AG10803 (cell line): ENCODE measurements at regions not wholly inside any gene's neighbourhood (a gene's known extent, or its start where the extent isn't known, plus 50 kb on each side); places are given as distances from the start of the nearest gene placed in this dataset.

Source experiments
- DNase-seq: peaks from one replicate; pipeline ENCODE4 v3.0.0; 2010; ENCODE audit warnings: low read depth
- H3K4me3 ChIP-seq: 2 replicates; pipeline ENCODE4 v1.5.1; 2011; ENCODE audit warnings: mild to moderate bottlenecking, low read length, control low read depth
- TF ChIP-seq, protein P1 (sequence below): conservative IDR thresholded peaks from 2 replicates; pipeline ENCODE4 v1.5.1; 2011; ENCODE audit warnings: mild to moderate bottlenecking, low read length, control low read depth, inconsistent platforms

DNA sequence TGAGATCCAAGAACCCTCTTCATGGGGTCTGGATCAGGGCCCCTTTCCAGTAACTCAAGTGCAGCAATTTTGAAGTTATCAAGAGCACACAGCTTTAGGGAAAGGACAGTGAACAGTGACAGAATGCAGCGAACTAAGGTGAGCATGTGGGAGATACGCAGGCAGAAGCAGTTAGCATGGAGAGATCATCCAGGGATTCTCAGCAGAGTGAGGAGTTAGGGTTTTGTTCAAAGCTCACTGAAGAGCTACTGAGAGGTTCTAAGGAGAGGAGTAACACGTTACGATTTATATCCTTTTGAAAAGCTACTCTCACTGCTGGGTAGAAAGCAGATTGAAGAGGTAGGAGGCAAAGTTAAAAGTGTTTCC, 83.6 kb upstream of the MPP7 start:
- no peak for DNase-seq
- TF ChIP-seq, protein P1, sequence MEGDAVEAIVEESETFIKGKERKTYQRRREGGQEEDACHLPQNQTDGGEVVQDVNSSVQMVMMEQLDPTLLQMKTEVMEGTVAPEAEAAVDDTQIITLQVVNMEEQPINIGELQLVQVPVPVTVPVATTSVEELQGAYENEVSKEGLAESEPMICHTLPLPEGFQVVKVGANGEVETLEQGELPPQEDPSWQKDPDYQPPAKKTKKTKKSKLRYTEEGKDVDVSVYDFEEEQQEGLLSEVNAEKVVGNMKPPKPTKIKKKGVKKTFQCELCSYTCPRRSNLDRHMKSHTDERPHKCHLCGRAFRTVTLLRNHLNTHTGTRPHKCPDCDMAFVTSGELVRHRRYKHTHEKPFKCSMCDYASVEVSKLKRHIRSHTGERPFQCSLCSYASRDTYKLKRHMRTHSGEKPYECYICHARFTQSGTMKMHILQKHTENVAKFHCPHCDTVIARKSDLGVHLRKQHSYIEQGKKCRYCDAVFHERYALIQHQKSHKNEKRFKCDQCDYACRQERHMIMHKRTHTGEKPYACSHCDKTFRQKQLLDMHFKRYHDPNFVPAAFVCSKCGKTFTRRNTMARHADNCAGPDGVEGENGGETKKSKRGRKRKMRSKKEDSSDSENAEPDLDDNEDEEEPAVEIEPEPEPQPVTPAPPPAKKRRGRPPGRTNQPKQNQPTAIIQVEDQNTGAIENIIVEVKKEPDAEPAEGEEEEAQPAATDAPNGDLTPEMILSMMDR: no peak
- no peak overlapping the region for H3K4me3 ChIP-seq

DNA sequence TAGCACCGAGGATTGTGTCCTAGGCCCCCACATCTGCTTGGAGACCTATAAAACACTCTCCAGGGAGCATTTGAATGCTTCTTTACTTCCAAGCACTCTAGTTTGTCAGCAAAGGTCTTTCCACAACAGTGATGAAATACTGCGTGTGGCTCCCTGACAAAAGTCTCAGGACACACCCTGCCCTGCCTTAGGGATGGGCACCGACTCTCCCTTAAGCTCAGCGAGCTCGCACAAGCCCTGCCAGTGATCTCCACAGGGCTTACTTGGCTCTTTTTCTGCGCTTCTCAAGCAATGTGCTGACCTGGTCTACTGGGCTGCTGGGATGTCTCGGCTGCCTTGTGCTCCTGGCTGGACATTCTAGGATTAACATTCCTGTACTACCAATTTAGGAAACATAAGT, 84.3 kb upstream of the MPP7 start:
- no peak overlapping the region for H3K4me3 ChIP-seq
- DNase-seq: no peak
- TF ChIP-seq, protein P1: no peak

DNA sequence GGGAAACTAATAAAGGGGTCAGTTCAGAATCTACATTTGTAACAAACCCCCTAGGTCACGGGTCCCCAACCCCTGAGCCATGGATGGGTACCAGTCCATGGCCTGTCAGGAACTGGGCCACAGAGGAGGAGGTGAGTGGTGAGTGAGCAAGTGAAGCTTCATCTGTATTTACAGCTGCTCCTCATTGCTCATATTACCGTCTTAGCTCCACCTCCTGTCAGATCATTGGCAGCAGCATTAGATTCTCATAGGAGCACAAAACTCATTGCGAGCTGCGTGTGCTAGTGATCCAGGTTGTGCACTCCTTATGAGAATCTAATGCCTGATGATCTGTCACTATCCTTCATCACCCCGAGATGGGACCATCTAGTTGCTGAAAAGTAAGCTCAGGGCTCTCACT, 88.4 kb upstream of the MPP7 start:
- DNase-seq: no peak
- TF ChIP-seq, protein P1: no peak
- no peak overlapping the region for H3K4me3 ChIP-seq

DNA sequence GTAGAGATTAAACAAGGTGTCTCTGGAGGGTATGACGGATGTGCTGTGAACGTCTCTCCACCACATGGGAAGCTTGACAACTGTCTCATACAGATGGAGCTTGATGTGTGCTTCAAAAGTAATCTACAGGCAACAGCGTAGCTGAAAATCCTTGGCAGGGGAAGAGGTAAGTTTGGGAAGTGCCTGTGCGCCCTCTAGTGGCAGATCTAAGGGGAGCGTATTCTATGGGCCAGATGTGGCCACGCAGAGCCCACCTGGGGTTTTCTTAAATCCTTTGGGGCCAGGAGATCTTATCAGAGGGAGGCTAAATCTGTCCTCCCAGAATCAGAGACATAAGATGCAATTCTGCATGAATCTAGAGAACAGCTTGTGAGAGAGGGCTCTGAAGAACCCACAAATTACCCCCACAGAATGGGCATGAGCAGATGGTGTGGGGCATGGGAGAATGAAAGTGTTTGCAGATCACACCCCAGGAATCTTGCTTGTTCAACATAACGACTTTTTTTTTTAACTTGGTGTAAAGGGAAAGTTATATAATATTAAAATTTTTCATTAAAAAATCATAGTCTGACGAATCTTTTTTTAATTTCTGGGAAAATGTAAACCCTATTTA, 91.2 kb upstream of the MPP7 start:
- TF ChIP-seq, protein P1: peak; percentile 97
- no peak overlapping the region for H3K4me3 ChIP-seq
- peak; percentile 64 for DNase-seq

DNA sequence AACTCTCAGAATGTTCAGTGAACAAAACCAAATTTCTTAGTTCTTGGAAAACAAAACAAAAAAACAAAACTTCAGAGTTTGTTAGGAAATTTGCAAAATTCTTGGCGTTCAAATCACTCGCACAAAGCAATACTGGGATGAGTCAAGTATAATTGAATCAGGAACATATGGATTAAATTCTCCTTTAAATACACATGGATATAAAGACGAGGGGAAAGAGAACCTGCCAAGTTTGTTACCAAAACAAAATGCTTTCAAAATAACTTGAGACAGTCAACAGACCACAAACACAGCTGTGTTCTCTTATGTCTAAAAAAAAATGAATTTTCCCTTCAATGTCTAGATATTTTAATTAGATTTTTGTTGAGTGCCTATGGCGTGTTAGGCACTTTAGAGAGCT, 93.5 kb upstream of the MPP7 start:
- TF ChIP-seq, protein P1: no peak
- no peak overlapping the region for H3K4me3 ChIP-seq
- peak; percentile 61 for DNase-seq

DNA sequence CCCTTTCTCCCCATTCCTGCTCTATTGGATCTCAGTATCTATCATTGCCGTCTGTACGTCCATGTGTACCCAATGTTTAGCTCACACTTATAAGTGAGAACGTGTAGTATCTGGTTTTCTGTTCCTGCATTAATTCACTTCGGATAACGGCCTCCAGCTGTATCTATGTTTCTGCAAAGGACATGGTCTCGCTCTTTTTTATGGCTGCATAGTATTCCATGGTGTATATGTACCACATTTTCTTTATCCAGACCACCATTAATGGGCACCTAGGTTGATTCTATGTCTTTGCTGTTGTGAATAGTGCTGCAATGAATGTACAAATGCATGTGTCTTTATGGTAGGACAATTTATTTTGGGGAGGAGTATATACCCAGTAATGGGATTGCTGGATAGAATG, 94.4 kb upstream of the MPP7 start:
- no peak for DNase-seq
- TF ChIP-seq, protein P1: no peak
- H3K4me3 ChIP-seq: no peak overlapping the region

DNA sequence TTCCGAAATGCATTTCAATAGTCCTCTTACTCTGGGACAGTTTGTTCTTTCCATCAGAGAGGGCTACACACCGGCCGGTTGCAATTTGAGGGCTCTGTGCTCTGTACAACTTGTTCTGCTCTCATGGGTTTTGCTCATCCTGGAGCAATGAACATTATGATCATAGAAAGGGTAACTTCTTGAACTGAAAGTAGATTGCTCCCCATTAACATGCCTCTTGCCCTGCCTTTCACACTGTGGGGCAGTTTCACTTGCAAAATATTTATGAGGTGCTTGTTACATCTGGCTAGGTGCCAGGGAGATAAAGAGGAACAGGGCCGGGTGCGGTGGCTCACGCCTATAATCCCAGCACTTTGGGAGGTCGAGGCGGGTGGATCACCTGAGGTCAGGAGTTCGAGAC, 97.3 kb upstream of the MPP7 start:
- no peak overlapping the region for H3K4me3 ChIP-seq
- TF ChIP-seq, protein P1: no peak
- no peak for DNase-seq
